ENCODE measurements at regions not wholly inside any gene's neighbourhood (a gene's known extent, or its start where the extent isn't known, plus 50 kb on each side); places are given as distances from the start of the nearest gene placed in this dataset.

DNA sequence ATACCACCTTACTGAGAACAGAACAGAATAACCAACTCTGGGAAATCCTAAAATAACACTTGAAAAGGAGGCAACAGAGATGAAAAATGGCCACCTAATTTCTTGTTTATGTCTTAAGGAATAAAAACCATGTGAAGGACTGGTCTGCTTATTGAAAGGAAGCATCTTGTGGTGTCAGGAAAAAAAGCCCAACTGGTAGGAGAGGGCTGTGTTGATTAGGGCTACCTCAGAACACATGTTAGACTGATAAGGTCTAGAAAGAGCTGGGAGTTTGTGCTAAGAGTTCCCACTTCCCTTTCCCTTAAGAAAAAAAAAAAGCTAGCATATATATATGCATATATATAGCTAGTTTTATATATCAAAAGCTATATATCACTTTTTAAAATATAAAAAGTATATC, 425.3 kb upstream of the BTBD3 start:
- no peaks in the 10 kb centered on the region for H3K36me3 ChIP-seq (ENCODE audit: control insufficient read depth in 1 of 2, insufficient read depth in 2 of 2, low read length in 2 of 2)
- no peaks in the 10 kb centered on the region for H3K27me3 ChIP-seq (ENCODE audit: insufficient read depth, low read length)
- no peaks in the 10 kb centered on the region for H3K4me1 ChIP-seq (ENCODE audit: control insufficient read depth in 1 of 2, insufficient read depth in 2 of 2, low read length in 2 of 2)
- no peak for DNase-seq (ENCODE audit: low read depth, low spot score)
- intact Hi-C loops (cut with micrococcal nuclease) = no loop called here
- H3K4me3 ChIP-seq (replicated peaks in 1 of 2; ENCODE audit: low read depth in 1 of 2, low read length in 2 of 2) = no peak overlapping the region
- H3K27ac ChIP-seq (ENCODE audit: low read depth, low read length) = no peak overlapping the region
- ChIA-PET POLR2A (no interaction called here), RAD21 (ENCODE audit: low non-redundant PET in 1 of 2, low total read pairs in 2 of 2, uncharacterized antibody in 2 of 2, unreplicated experiment in 2 of 2) (no interaction called here), CTCF (no interaction called here)
- no peak for ATAC-seq
- TF ChIP-seq ZFX (IDR thresholded peaks at IDR 0.05) (no peak), TCF7L2 (IDR thresholded peaks at IDR 0.05; ENCODE audit: borderline replicate concordance, extremely low read depth, insufficient read depth, insufficient read length) (no peak), EZH2 (IDR thresholded peaks at IDR 0.05) (no peak), POLR2AphosphoS5 (IDR thresholded peaks at IDR 0.05; ENCODE audit: low read depth, low read length) (no peak), RAD21 (IDR thresholded peaks at IDR 0.05; ENCODE audit: low read depth) (no peak), EZH2phosphoT487 (IDR thresholded peaks at IDR 0.05; ENCODE audit: borderline replicate concordance) (no peak), POLR2A (IDR thresholded peaks at IDR 0.05; ENCODE audit: borderline replicate concordance, extremely low read depth, insufficient read depth, insufficient read length) (no peak), SP1 (IDR thresholded peaks at IDR 0.05; ENCODE audit: low read depth) (no peak), CBX3 (IDR thresholded peaks at IDR 0.05; ENCODE audit: low read depth) (no peak), EGR1 (IDR thresholded peaks at IDR 0.05; ENCODE audit: low read depth) (no peak)
- TF ChIP-seq, protein P1, sequence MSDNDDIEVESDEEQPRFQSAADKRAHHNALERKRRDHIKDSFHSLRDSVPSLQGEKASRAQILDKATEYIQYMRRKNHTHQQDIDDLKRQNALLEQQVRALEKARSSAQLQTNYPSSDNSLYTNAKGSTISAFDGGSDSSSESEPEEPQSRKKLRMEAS (IDR thresholded peaks at IDR 0.05) = no peak
- TF ChIP-seq, protein P2, sequence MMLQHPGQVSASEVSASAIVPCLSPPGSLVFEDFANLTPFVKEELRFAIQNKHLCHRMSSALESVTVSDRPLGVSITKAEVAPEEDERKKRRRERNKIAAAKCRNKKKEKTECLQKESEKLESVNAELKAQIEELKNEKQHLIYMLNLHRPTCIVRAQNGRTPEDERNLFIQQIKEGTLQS (IDR thresholded peaks at IDR 0.05) = no peak
- no peaks in the 10 kb centered on the region for H3K9me2 ChIP-seq (ENCODE audit: insufficient read depth)
- H3K4me2 ChIP-seq (ENCODE audit: low read length) = no peak overlapping the region
- no peaks in the 10 kb centered on the region for H4K20me1 ChIP-seq (ENCODE audit: insufficient read depth)
- no peak overlapping the region for H3K9ac ChIP-seq (ENCODE audit: low read length)
- BruUV-seq (replicated peaks) = no TSS peak
- no peaks in the 10 kb centered on the region for H3K79me2 ChIP-seq (ENCODE audit: insufficient read depth, low read length)
- no peaks in the 10 kb centered on the region for H3K9me3 ChIP-seq (ENCODE audit: control insufficient read depth in 1 of 2, insufficient read depth in 1 of 2, low read depth in 1 of 2, low read length in 2 of 2)
- no peak overlapping the region for H2AFZ ChIP-seq (ENCODE audit: low read depth, low read length, poor library complexity, severe bottlenecking)

DNA sequence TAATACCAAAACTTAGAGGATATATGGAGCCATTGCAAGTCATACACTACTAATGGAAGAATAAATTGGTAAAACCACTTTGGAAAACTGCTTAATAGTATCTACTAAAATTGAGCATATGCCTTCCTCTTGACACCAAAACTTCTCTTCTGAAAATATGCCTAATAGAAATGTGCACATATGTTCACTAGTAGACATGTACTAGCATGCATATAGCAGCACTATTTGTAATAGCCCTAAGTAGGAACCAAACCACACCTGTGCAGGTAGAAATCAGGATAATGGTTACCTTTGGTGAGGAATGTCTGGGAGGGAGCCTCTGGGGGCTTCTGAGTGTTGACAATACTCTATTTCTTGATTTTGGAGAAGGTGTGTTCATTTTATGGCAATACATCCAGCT, 424.8 kb upstream of the BTBD3 start:
- H3K27ac ChIP-seq (ENCODE audit: low read depth, low read length) = no peak overlapping the region
- POLR2A ChIA-PET = no interaction called here
- H3K9me3 ChIP-seq (ENCODE audit: control insufficient read depth in 1 of 2, insufficient read depth in 1 of 2, low read depth in 1 of 2, low read length in 2 of 2) = no peaks in the 10 kb centered on the region
- no peaks in the 10 kb centered on the region for H4K20me1 ChIP-seq (ENCODE audit: insufficient read depth)
- no peak for DNase-seq (ENCODE audit: low read depth, low spot score)
- CTCF ChIA-PET = no interaction called here
- H3K36me3 ChIP-seq (ENCODE audit: control insufficient read depth in 1 of 2, insufficient read depth in 2 of 2, low read length in 2 of 2) = no peaks in the 10 kb centered on the region
- RAD21 ChIA-PET (ENCODE audit: low non-redundant PET in 1 of 2, low total read pairs in 2 of 2, uncharacterized antibody in 2 of 2, unreplicated experiment in 2 of 2) = no interaction called here
- TF ChIP-seq, protein P1 (IDR thresholded peaks at IDR 0.05) = no peak
- TF ChIP-seq EZH2 (IDR thresholded peaks at IDR 0.05) = no peak
- no peak for TF ChIP-seq EZH2phosphoT487 (IDR thresholded peaks at IDR 0.05; ENCODE audit: borderline replicate concordance)
- TF ChIP-seq, protein P3, sequence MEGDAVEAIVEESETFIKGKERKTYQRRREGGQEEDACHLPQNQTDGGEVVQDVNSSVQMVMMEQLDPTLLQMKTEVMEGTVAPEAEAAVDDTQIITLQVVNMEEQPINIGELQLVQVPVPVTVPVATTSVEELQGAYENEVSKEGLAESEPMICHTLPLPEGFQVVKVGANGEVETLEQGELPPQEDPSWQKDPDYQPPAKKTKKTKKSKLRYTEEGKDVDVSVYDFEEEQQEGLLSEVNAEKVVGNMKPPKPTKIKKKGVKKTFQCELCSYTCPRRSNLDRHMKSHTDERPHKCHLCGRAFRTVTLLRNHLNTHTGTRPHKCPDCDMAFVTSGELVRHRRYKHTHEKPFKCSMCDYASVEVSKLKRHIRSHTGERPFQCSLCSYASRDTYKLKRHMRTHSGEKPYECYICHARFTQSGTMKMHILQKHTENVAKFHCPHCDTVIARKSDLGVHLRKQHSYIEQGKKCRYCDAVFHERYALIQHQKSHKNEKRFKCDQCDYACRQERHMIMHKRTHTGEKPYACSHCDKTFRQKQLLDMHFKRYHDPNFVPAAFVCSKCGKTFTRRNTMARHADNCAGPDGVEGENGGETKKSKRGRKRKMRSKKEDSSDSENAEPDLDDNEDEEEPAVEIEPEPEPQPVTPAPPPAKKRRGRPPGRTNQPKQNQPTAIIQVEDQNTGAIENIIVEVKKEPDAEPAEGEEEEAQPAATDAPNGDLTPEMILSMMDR (IDR thresholded peaks at IDR 0.05 in 2 of 3, conservative IDR thresholded peaks at IDR 0.05 in 1 of 3; ENCODE audit: borderline replicate concordance in 1 of 3, insufficient read depth in 1 of 3, low read depth in 2 of 3, low read length in 2 of 3) = no peak
- TF ChIP-seq, protein P4, sequence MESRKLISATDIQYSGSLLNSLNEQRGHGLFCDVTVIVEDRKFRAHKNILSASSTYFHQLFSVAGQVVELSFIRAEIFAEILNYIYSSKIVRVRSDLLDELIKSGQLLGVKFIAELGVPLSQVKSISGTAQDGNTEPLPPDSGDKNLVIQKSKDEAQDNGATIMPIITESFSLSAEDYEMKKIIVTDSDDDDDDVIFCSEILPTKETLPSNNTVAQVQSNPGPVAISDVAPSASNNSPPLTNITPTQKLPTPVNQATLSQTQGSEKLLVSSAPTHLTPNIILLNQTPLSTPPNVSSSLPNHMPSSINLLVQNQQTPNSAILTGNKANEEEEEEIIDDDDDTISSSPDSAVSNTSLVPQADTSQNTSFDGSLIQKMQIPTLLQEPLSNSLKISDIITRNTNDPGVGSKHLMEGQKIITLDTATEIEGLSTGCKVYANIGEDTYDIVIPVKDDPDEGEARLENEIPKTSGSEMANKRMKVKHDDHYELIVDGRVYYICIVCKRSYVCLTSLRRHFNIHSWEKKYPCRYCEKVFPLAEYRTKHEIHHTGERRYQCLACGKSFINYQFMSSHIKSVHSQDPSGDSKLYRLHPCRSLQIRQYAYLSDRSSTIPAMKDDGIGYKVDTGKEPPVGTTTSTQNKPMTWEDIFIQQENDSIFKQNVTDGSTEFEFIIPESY (IDR thresholded peaks at IDR 0.05; ENCODE audit: extremely low read depth, insufficient replicate concordance, low read length) = no peak
- no peak for TF ChIP-seq JUND (IDR thresholded peaks at IDR 0.05)
- no peak for TF ChIP-seq YY1 (IDR thresholded peaks at IDR 0.05; ENCODE audit: extremely low read depth, insufficient replicate concordance, low read depth, low read length)
- TF ChIP-seq ZFX (IDR thresholded peaks at IDR 0.05) = no peak
- TF ChIP-seq, protein P2 (IDR thresholded peaks at IDR 0.05) = no peak
- TF ChIP-seq POLR2A (IDR thresholded peaks at IDR 0.05; ENCODE audit: borderline replicate concordance, extremely low read depth, insufficient read depth, insufficient read length) = no peak
- no peak for ATAC-seq
- BruUV-seq (replicated peaks) = no TSS peak
- no peak overlapping the region for H3K9ac ChIP-seq (ENCODE audit: low read length)
- no peak overlapping the region for H3K4me2 ChIP-seq (ENCODE audit: low read length)
- no peaks in the 10 kb centered on the region for H3K4me1 ChIP-seq (ENCODE audit: control insufficient read depth in 1 of 2, insufficient read depth in 2 of 2, low read length in 2 of 2)
- no peaks in the 10 kb centered on the region for H3K79me2 ChIP-seq (ENCODE audit: insufficient read depth, low read length)
- no peak overlapping the region for H3K4me3 ChIP-seq (replicated peaks in 1 of 2; ENCODE audit: low read depth in 1 of 2, low read length in 2 of 2)
- no peak overlapping the region for H2AFZ ChIP-seq (ENCODE audit: low read depth, low read length, poor library complexity, severe bottlenecking)
- H3K27me3 ChIP-seq (ENCODE audit: insufficient read depth, low read length) = no peaks in the 10 kb centered on the region
- H3K9me2 ChIP-seq (ENCODE audit: insufficient read depth) = no peaks in the 10 kb centered on the region
- intact Hi-C loops (cut with micrococcal nuclease) = no loop called here
